AG04449 (cell line): ENCODE measurements at regions not wholly inside any gene's neighbourhood (a gene's known extent, or its start where the extent isn't known, plus 50 kb on each side); places are given as distances from the start of the nearest gene placed in this dataset.

Source experiments
- CTCF ChIA-PET: fragments of 350-600 bp; formaldehyde crosslinking; extraction: SDS; loops from one replicate; lab custom pipeline; 2021; ENCODE audit warnings: antibody characterized with exemption; lab: Yijun Ruan, JAX
- POLR2A ChIA-PET: fragments of 400-600, 350-600 bp; formaldehyde crosslinking; extraction: SDS; loops from one replicate; lab custom pipeline; 2020; ENCODE audit warnings: antibody characterized with exemption, inconsistent platforms; lab: Yijun Ruan, JAX
- DNase-seq: peaks from one replicate; pipeline ENCODE4 v3.0.0-alpha.2; 2010; ENCODE audit warnings: low read depth, low spot score
- H3K4me3 ChIP-seq: 2 replicates; pipeline ENCODE4 v1.5.1; 2011; ENCODE audit warnings: low read depth, mild to moderate bottlenecking, control low read depth, low read length
- CTCF ChIP-seq: IDR thresholded peaks from one replicate; pipeline ENCODE4 v1.5.1; 2011; ENCODE audit warnings: mild to moderate bottlenecking, moderate library complexity, low read length, control low read depth, inconsistent platforms; ENCODE audit not compliant: insufficient read depth; ENCODE audit errors: missing control alignments

- POLR2A ChIA-PET: no interaction called here
- CTCF ChIA-PET: interaction anchor here (1.1 to 1.2 kb wide), 3 partner anchors 13 to 153 kb away, joined by 3 to 4 read pairs (median 3); no protein-coding TSS in a partner anchor
- no peak for TF ChIP-seq CTCF
- DNase-seq: no peak
- no peak overlapping the region for H3K4me3 ChIP-seq
Measured at GRCh38 chr21:16154951-16155635, 425.3 kb downstream of the USP25 start.

- no peak overlapping the region for H3K4me3 ChIP-seq
- CTCF ChIA-PET: no interaction called here
- no peak for DNase-seq
- no peak for TF ChIP-seq CTCF
- POLR2A ChIA-PET: no interaction called here
Measured at GRCh38 chr21:16156841-16157489, 427.2 kb downstream of the USP25 start.

GRCh38 chr21:16159213-16159970, 429.6 kb downstream of the USP25 start:
- DNase-seq: no peak
- H3K4me3 ChIP-seq: no peak overlapping the region
- ChIA-PET POLR2A (no interaction called here), CTCF (interaction anchor here (0.7 kb wide), 1 partner anchor 21 kb away, joined by 3 read pairs; no protein-coding TSS in a partner anchor)
- no peak for TF ChIP-seq CTCF

- DNase-seq: no peak
- no peak overlapping the region for H3K4me3 ChIP-seq
- CTCF ChIA-PET: interaction anchor here (0.7 kb wide), 1 partner anchor 22 kb away, joined by 3 read pairs; no protein-coding TSS in a partner anchor
- TF ChIP-seq CTCF: no peak
- POLR2A ChIA-PET: no interaction called here
Measured at GRCh38 chr21:16159971-16160350, 430.2 kb downstream of the USP25 start.

DNA sequence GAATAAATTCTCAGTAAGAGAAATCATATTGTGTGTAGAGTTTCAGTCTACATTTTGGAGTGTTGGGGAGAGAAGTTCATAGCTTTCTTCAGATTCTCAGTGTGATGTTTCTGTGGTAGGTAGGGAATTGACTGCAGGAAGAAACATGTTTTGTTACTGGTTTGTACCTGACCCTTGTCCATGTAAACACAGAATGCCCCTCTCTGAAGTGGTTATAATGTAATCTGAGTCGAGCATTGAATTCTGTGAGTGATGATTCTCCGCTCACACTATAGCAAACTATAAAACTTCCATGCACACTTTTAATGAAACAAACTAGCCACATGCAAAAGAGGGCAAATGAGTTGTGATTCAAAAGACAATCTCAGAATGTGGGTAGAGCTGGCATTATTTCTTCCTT, 433.2 kb downstream of the USP25 start:
- POLR2A ChIA-PET: no interaction called here
- TF ChIP-seq CTCF: no peak
- CTCF ChIA-PET: no interaction called here
- H3K4me3 ChIP-seq: no peak overlapping the region
- no peak for DNase-seq

GRCh38 chr21:16169102-16169511, 439.3 kb downstream of the USP25 start:
- DNase-seq: no peak
- H3K4me3 ChIP-seq: no peak overlapping the region
- TF ChIP-seq CTCF: no peak
- ChIA-PET CTCF (no interaction called here), POLR2A (no interaction called here)
